NCI-H2196 (cell line): ENCODE measurements at regions not wholly inside any gene's neighbourhood (a gene's known extent, or its start where the extent isn't known, plus 50 kb on each side); places are given as distances from the start of the nearest gene placed in this dataset.
"Not testable (repeated sequence)": the region's sequence is repeated elsewhere in the genome, so short reads cannot be mapped to it uniquely, and the experiment has no call there.

ENCODE experiments used
- DNase-seq: peaks from one replicate; lab custom pipeline; 2025; ENCODE audit not compliant: unreplicated experiment; lab: John Stamatoyannopoulos, UW

DNA sequence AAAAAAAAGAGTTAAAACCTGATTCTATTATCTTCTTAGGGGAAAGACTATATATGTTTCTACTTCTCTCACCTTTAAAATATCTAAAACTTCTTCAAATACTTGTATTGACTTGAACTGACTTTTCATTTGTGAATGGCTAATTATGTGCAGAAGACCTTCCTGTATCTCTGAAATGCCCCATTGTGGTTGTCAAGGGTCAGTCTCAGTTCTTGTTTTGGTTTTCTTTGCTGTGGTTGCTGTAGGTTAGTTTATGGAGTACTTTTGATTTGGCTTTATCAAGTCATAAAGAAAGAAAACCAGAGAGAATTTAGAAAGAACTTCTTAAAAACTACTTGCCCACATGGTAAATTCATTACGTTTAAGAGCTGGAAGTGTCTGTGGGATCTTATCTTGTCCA, 345.3 kb upstream of the POU1F1 start:
- DNase-seq, result no peak

DNA sequence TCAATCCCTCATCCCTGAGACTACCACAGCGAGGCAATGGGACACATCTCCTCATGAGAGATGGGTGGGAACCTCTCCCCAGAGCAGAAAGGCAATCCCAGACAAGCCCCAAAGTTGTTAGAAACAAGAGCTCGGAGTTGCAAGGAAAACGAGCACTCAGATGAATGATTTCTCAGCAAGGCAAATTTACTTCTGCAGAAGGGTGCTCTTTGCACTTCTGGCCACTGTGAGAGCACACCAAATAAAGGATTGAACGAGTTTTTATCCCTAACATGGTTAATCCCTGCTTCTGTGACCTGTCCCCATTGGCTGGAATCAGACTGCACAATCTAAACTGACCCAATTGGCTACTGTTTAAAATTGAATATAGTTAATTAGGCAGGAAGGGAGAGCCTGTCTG, 339.1 kb upstream of the POU1F1 start:
- no peak for DNase-seq

DNA sequence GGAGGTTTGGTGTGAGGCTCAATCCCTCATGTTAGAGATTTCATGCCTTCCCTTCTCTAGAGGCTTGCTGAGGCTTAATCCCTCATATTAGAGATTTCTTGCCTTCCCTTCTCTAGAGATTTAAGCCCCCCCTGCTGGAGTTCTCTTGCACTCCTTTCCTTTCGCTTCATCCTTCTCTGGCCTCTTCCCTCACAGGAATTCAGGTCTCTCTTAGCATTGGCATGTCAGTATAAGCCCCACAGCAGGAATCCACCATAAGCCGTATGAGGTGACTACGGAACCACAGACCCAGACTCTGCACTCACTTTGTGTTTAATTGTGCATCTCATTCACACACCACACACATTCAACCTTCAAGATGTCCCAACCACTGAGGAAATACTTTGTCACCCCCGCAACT, 338.6 kb upstream of the POU1F1 start:
- no peak for DNase-seq

DNA sequence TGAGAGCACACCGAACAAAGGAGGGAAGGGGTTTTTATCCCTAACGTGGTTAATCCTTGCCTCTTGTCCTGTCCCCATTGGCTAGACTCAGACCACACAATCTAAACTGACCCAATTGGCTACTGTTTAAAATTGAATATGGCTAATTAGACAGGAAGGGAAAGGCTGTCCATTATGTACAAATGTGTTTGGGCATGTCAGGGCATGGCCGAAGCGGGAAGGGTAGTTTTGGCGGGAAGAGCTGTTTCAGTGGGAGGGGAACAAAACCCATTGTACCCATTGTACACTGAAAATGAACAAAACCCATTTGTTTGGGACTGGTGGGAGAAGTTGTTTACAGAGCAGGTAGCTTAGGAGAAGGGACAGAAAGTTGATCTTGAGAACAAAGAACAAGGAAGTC, 330.9 kb upstream of the POU1F1 start:
- DNase-seq, result no peak

DNA sequence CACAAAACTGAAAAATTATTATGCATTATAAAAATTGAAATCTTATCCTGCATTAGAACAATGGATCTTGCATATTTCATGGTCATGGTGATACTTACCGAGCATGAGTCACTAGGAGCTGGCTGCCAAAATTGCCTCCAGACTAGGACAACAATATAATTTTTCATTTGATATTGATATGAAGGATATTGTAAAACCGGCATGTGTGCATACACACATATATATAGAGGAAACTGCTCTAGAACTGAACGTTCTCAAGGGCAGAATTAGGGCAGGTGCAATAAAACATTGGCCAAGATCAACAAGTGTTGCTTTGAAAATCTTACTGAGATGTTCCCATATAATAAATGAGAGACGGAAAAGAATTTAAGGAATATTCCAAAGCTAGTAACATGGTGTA, 319.4 kb upstream of the POU1F1 start:
- DNase-seq, result no peak

DNA sequence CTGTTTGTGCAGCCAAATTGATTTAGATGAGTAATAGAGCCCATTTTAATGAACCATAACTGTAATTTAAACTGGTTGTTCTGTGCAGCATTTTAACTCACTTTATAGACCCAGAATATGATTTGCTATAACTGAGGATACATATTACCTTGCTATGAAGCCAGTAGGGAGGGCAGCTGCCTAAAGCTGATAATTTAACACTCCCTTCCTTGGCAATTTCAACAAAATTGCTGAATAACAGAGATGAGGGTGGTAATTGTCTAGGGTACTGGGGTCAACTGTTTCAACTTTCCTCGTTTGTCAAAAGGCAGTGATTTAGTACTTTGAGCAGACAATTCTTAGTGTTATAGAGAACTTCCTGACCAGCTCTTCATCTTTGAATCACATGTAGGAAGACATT, 304.9 kb upstream of the POU1F1 start:
- no peak for DNase-seq

DNA sequence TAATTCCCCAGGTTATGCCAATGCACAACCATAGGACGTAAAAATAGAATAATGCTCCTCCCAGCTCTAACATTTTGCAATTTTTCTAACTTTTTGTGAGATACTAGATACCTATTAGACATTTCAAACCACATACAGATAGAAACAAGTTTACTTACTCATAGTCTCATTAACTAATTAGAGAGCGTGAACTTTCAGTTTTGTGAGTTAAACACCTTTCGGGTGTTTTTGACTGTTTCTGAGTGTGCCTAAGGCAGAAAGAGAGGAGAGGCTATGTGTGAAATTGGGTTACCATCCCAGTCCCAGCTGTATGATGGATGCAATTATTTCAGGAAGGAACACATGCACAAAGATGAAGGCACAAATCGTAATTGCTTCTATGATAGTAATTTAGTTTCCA, 300.4 kb upstream of the POU1F1 start:
- DNase-seq, result no peak

DNA sequence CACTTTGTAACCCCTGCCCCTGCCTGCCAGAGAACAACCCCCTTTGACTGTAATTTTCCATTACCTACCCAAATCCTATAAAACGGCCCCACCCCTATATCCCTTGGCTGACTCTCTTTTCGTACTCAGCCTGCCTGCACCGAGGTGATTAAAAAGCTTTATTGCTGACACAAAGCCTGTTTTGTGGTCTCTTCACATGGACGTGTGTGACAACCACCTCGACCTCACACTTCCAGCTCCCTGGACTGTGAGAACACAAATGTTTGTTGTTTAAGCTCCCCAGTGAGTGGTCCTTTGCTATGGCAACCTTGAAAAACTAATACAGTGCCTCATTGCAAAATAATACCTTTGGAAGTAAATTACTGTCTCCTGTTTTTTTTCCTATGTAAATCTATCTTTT, 299.2 kb upstream of the POU1F1 start:
- DNase-seq, result no peak

DNA sequence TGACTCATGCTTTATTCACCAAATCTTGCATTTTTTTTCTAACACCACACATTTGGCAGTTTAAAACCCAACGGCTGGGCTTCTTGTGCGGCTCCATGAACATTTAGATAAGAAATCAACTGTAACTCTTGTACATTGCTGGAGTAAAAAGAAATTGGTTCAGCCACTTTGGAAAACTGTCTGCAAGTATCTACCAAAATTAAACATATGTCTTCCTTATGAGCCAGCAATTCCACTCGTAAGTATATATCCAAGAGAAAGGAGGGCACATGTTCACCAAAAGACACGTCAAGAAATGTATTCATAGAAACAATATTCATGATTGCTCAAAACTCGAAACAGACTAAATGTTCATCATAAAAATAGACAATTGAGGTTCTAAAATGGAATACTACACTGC, 291.9 kb upstream of the POU1F1 start:
- no peak for DNase-seq

DNA sequence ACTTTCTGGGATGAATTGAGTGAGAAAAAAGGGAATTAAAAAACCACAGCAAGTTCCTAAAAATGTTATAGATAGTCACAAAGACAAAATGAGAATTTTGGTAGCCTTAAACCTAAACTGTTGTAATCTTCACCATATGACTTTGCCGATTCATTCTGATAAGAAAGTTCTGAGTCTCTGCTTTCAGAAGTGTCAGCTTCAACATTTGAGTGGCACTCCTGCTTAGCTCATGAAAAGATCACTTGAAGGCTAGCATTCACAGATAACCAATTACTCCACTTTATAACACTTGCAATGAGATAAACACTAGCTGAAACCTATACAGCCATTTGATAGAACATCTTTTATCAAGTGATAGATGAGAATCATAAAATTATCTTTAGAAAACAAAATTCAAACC, 288.1 kb upstream of the POU1F1 start:
- DNase-seq, result no peak

DNA sequence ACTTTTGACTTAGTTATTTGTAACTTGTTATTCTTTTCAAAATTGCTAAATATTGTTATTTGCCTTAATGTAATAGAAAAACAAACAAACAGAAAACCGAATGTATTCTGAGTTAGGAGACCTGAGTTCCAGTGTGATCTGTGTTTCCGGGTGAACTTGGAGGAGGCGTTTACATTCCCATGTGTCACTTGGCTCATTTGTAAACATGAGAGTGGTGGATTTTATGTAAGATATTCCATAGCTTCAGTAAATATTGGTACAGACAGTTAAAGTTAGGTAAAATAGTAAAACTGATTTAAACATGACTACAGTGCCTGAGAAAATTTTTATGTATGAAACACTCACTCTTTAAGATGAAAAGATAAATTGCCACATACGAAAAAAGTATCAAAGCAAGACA, 287.3 kb upstream of the POU1F1 start:
- DNase-seq, result no peak

DNA sequence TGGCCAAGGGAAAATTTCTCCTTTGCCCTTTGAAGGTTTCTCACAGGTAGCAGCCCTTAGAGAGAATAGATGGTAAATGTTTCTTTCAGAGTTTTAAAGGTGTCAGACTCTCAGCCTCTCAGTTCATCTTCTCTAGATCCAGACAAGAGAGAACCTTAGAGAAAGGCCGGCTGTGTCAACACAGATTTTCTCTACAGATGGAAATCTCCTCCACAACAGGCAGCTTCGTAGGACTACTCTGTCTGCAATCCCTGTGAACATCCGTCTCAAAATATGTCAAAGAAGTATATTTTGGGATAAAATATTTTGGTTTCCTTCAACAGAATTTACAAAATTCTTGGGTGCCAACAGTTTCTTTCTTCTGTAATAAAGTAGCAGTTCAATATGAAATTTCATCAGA, 282.1 kb upstream of the POU1F1 start:
- no peak for DNase-seq

DNA sequence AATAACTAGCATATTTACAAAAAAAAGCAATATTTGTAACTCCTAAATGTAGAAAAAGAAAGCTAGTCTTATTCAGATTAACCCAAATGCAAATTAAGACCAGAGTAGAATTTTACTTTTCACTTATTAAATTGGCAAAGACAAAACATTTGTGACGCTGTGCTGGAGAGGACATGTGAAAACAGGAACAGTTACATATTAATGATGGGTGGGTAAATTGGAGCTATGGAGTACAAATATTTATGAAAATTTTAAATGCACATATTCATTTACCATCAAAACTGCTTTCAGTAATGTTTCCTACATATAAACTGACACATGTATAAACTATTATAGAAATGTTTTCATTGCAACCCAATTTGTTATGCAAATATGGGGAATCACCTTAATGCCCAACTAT, 278.9 kb upstream of the POU1F1 start:
- no peak for DNase-seq

DNA sequence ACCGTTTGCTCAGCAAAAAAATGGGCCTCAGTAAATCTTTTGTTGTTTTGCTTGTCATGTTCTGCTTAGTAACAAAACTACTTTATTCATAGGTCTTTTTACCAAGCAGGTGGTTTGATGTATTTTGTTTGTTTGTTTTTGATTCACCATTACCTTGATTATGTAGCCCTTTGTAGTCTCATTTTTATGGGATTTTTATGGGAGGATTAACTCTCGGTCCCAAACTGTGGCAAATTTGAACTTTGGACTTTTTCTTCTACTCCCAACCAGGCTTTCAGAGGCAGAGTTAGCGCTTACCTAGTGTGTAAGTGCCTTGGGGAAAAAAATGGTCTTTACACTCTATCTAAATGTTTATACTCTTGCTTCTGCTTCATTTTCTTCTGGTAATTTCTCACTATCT, 276.7 kb upstream of the POU1F1 start:
- no peak for DNase-seq

DNA sequence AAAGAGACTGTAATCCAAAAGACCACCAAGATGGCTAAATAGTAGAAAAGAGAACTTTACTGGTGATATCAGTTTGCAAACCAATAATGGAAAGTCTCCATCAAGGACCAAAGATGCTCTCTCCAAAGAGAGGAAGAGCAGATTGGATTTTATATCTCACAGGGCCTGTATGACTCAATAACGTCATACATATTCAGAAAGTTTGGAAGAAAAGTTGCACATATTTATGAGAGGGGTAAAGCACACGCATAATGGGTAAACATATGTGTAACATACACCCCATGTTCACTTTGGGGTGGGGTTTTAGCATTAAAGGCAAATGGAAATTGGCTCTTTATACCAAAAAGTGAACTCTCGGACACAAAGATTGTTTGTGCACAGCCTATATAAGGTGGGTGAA, 274.5 kb upstream of the POU1F1 start:
- DNase-seq, result no peak

DNA sequence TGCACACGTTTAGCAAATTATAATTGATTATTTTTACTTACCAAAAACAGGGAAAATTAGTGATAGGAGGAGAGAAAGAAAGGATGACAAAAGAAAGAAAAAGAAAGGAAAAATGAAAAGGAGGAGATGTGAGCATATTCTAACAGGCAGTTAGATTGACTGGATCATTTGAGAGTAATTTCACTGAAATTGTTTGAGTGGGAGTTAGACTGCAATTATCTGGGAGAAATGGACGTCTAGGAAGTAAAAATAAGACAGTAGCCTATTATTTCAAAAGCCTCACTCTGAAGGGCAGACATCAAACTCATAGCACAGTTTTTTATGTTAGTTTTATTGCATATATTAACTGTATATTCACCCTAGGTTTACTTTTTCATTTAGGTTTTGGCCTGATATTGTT, 272.8 kb upstream of the POU1F1 start:
- no peak for DNase-seq

DNA sequence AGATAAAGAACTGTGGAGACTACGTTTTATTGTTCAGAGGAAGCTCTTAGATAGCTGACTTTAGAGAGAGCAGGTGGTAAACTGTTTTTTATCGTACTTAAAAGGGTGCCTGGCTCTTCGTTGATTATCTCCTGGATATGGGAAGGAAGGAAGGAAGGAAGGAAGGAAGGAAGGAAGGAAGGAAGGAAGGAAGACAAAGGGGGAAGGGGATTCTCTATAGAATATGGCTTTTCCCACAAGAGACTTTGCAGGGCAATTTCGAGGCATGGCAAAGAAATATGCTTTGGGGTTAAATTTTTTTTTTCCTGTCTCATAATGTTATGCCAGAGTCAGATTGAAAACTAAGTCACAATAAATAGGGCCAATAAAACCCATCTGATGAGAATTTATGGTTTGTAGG, 271.9 kb upstream of the POU1F1 start:
- no peak for DNase-seq

DNA sequence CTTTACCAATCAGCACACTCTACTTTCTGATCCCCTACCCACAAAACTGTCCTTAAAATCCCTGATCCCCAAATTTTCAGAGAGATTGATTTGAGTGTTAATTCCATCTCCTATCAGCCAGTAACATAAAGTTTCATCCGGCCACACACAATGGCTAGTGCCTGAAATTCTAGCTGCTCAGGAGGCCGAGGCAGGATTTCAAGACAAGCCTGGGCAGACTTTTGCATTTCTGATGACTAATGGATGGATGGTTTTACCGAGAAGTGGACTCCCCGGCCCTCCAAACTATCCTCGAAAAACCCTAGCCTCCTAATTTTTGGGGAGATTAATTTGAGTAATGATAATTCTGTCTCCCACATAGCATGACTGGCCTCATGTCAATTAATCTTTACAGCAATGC, 269.8 kb upstream of the POU1F1 start:
- DNase-seq, result no peak

DNA sequence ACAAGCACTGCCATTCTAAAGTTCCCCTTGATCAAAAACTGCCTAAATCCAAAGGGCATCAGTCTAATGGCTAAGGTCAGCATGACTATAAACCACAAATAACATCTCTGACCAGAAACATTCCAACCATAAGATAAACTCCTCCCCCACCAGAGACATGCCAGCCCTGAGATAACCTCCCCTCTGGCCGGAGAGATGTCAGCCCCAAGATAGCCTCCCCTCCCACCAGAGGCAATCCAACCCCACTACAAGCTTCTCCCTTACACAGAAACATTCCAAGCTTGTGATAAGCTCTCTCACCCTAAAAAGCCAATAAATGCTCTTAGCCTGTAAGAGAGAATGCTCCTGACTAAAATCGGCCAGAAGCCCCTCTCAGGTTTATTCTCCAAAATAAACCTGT, 267.0 kb upstream of the POU1F1 start:
- not testable (repeated sequence) for DNase-seq

DNA sequence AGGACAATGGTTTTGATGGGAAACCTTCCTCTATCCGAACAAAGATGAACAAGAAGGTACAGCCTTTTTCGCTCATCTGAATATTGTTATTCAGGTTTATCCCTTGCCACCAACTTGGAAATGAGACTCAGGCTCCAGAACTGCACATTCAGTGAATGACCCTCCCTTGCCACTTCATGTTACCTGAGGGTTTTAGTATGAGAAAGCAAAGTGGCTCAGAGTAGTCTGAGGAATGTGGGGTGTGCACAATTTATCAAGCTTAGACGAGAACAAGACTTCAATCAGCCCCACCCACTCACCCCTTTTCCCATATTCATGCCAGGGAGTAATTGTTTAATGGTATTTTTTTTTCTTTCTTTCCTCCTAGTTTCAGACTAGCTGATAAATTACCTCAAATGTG, 265.3 kb upstream of the POU1F1 start:
- no peak for DNase-seq

DNA sequence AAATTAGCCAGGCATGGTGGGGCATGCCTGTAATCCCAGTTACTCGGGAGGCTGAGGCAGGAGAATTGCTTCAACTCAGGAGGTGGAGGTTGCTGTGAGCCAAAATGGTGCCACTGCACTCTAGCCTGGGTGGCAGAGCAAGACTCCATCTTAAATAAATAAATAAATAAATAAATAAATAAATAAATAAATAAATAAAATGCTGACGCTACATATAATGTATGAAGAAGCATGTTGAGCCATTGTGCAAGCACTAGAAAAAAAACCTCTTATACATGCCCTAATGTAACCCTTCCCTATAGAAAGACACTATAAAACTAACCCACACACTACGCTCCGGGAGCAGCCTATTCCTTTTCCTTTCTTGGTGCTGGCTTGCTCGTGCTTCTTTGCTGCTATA, 262.3 kb upstream of the POU1F1 start:
- DNase-seq, result not testable (repeated sequence)

DNA sequence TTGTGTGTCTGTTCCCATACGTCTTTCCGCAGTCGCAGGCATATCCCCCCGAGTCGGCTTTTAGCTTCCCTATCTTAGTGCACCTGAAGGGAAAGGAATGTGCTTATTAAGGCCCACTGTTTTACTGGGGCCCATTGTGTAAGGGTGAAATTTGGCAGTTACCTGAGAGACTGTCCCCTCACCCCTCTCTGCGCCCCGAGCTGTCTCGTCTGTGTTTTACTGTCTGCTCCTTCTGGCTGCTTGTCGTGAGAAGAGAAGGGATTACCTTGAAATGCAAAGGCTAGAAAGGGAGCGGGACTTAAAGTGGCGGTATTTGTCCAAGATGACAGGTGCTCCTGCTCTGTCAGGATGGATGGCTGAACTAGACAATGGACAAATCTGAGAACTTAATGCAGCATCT, 233.0 kb upstream of the POU1F1 start:
- no peak for DNase-seq

DNA sequence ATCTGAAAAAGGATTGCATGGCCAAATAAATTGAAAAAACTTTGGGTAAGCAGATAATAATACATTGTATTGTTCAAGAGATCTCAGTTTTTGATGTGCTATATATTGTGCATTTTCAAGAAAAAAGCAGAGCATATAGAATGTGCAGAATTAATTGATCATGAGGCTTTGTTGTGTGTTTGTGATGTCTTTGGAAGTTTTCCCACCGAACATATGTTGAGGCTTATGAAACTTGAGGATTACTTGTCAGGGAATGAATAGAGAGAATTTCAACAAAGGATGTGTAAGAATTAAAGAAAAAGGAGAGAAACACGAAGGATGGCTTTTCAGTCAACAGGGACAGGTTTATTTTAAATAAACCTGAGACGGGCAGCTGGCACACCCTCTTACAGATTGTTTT, 232.5 kb upstream of the POU1F1 start:
- DNase-seq, result no peak

DNA sequence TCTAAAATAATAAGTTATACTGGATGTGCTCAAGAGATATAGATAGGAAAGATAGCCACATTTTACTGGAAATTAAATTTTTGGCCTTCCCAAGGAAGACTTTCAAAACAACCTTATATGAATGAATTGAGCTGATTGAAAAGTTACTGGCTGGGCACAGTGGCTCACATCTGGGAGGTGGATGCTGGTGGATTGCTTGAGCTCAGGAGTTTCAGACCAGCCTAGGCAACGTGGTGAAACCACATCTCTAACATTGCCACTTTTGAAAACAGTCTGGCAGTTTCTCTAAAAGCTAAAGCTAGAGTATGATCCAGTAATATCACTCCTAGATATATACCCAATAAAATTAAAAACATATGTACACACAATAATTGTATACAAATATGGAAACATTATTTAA, 231.4 kb upstream of the POU1F1 start:
- DNase-seq, result no peak
